CD4-positive, alpha-beta memory T cell (primary cell): ENCODE measurements at regions not wholly inside any gene's neighbourhood (a gene's known extent, or its start where the extent isn't known, plus 50 kb on each side); places are given as distances from the start of the nearest gene placed in this dataset.

Experiments
- CTCF ChIA-PET: fragments of 350-600 bp; sonication (Branson Sonifier 250); formaldehyde crosslinking; loops from one replicate; lab custom pipeline; 2021; ENCODE audit warnings: inconsistent platforms; ENCODE audit not compliant: partially characterized antibody; lab: Charles Lee
- POLR2A ChIA-PET: fragments of 350-600 bp; sonication (Branson Sonifier 250); formaldehyde crosslinking; loops from one replicate; lab custom pipeline; 2021; ENCODE audit not compliant: partially characterized antibody; lab: Charles Lee
- DNase-seq, 5 donors: peaks; one replicate each; pipeline versions ENCODE4 v3.0.0 to v3.0.0-alpha.2; 2020 to 2022; ENCODE audit warnings: mixed read lengths in 1 of 5
- H3K27ac ChIP-seq: one replicate; pipeline ENCODE4 v1.7.0; 2013; ENCODE audit warnings: low read depth, low read length
- H3K27me3 ChIP-seq: 2 replicates; pipeline ENCODE4 v1.7.0; 2013; ENCODE audit warnings: mild to moderate bottlenecking, low read length, moderate library complexity; ENCODE audit not compliant: insufficient read depth
- H3K36me3 ChIP-seq: 2 replicates; pipeline ENCODE4 v1.7.0; 2013; ENCODE audit warnings: mild to moderate bottlenecking, low read length, moderate library complexity; ENCODE audit not compliant: insufficient read depth
- H3K4me1 ChIP-seq: 2 replicates; pipeline ENCODE4 v1.7.0; 2013; ENCODE audit warnings: mild to moderate bottlenecking, low read length, moderate library complexity; ENCODE audit not compliant: insufficient read depth
- H3K4me3 ChIP-seq, 2 donors: one replicate each; pipeline ENCODE4 v1.7.0; 2013; ENCODE audit warnings: low read length in 2 of 2, mild to moderate bottlenecking in 1 of 2
- H3K9me3 ChIP-seq, 2 donors: one replicate each; pipeline ENCODE4 v1.7.0; 2013; ENCODE audit warnings: low read length in 2 of 2, control low read depth in 1 of 2; ENCODE audit not compliant: control insufficient read depth in 1 of 2
- H3K27ac Mint-ChIP-seq, 7 donors: one replicate each; pipeline ENCODE4 v1.8.0; 2020 to 2021; ENCODE audit warnings: mixed read lengths in 7 of 7, mild to moderate bottlenecking in 6 of 7, inconsistent platforms in 3 of 7, moderate library complexity in 3 of 7
- H3K27me3 Mint-ChIP-seq, 2 donors: one replicate each; pipeline ENCODE4 v1.8.0; 2020 to 2021; ENCODE audit warnings: mixed read lengths in 2 of 2
- H3K36me3 Mint-ChIP-seq, 2 donors: one replicate each; pipeline ENCODE4 v1.8.0; 2020 to 2021; ENCODE audit warnings: mixed read lengths in 2 of 2, inconsistent platforms in 1 of 2, mild to moderate bottlenecking in 1 of 2
- H3K4me1 Mint-ChIP-seq, 4 donors: one replicate each; pipeline ENCODE4 v1.8.0; 2020 to 2021; ENCODE audit warnings: mixed read lengths in 4 of 4, mild to moderate bottlenecking in 1 of 4
- H3K4me3 Mint-ChIP-seq, 8 donors: one replicate each; pipeline ENCODE4 v1.8.0; 2020 to 2021; ENCODE audit warnings: mixed read lengths in 8 of 8, mild to moderate bottlenecking in 7 of 8, moderate library complexity in 6 of 8, inconsistent platforms in 3 of 8
- H3K9me3 Mint-ChIP-seq, 8 donors: one replicate each; pipeline ENCODE4 v1.8.0; 2020 to 2021; ENCODE audit warnings: mixed read lengths in 8 of 8, mild to moderate bottlenecking in 5 of 8, inconsistent platforms in 3 of 8, moderate library complexity in 1 of 8
- intact Hi-C: fragments of 100-400 bp; cut with micrococcal nuclease; formaldehyde crosslinking; loops from one replicate; pipeline ENCODE4 v1.15.1; 2023

GRCh38 chr3:81291586-81291985 lies 469.9 kb downstream of the GBE1 start:
- Mint-ChIP-seq H3K4me1 (no peaks in the 10 kb centered on the region), H3K27ac (no peak overlapping the region), H3K27me3 (no peaks in the 10 kb centered on the region), H3K4me3 (no peak overlapping the region), H3K9me3 (peaks cover 0 to 8% (median 3%) of the 10 kb centered on the region in 8 donors), H3K36me3 (no peaks in the 10 kb centered on the region)
- DNase-seq: no peak
- no peak overlapping the region for H3K4me3 ChIP-seq
- H3K9me3 ChIP-seq: peaks cover 0 to 5% of the 10 kb centered on the region in 2 donors
- H3K27ac ChIP-seq: no peak overlapping the region
- ChIA-PET CTCF (no interaction called here), POLR2A (no interaction called here)
- H3K36me3 ChIP-seq: no peaks in the 10 kb centered on the region
- H3K27me3 ChIP-seq: no peaks in the 10 kb centered on the region
- H3K4me1 ChIP-seq: no peaks in the 10 kb centered on the region
- intact Hi-C loops: no loop called here

DNA sequence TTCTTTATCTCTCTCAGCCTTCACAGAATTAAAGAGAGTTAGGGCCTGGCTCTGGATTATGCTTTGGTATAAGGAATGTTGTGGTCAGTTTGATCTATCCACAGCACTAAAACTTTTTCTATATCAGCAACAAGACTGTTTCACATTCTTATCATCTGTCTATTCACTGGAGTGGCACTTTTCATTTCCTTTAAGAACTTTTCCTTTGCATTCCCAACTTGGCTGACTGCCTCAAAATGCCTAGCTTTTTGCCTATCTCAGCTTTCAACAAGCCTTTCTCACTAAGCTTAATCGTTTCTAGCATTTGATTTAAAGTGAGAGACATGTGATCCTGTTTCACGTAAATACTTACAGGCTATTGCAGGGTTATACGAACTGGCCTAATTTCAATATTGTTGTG lies 471.8 kb downstream of the GBE1 start:
- Mint-ChIP-seq H3K27ac (no peak overlapping the region), H3K4me3 (no peak overlapping the region), H3K27me3 (no peaks in the 10 kb centered on the region), H3K4me1 (no peaks in the 10 kb centered on the region), H3K36me3 (no peaks in the 10 kb centered on the region), H3K9me3 (peaks cover 0 to 5% (median 2%) of the 10 kb centered on the region in 8 donors)
- Histone ChIP-seq H3K27ac (no peak overlapping the region), H3K4me3 (no peak overlapping the region), H3K27me3 (no peaks in the 10 kb centered on the region), H3K9me3 (no peaks in the 10 kb centered on the region), H3K36me3 (no peaks in the 10 kb centered on the region), H3K4me1 (no peaks in the 10 kb centered on the region)
- DNase-seq: no peak
- ChIA-PET POLR2A (no interaction called here), CTCF (no interaction called here)
- intact Hi-C loops: no loop called here

DNA sequence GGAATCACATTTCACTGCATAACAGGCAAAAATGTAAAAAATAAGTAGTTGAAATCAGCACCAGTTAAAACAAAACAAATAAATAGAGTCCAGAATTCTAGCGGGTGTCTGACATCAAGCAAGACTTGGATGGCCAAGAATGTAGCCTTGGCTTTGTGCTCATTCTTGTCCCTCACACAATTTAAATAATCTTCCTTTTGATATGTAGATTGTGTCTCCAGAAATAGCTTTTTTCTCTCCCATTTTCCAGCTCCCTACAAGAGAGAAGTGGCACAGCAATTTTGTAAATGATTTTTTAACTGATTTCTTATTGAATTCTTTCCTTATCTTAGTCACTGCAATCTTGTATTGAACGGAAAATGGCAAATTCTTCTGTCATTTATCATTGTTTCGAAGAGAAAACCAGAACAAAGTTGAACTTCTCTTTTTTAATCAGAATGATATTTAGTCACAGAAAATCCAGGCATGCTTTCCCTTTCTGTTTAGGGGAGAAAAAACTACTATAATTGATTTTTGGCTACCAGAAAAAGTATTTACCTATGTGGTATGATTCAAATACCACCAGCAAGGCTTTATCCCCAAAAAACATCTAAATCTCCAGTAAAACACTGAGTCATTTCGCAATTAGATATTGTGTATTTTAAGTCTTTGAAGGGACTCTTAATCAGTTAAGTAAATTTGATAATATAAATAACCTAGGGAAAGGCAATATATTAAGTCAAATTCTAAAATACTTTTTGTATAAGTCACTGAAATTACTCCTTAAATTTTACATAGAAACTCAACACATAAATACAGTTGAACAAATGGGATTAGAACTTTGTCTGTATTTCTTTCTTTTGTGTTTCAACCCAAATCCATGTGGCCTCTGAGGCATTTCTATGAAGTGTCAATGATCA lies 481.7 kb downstream of the GBE1 start:
- Histone ChIP-seq H3K27ac (no peak overlapping the region), H3K9me3 (no peaks in the 10 kb centered on the region), H3K36me3 (no peaks in the 10 kb centered on the region), H3K4me1 (no peaks in the 10 kb centered on the region), H3K4me3 (no peak overlapping the region), H3K27me3 (no peaks in the 10 kb centered on the region)
- CTCF ChIA-PET: no interaction called here
- H3K9me3 Mint-ChIP-seq: peaks cover 0 to 14% (median 7%) of the 10 kb centered on the region in 8 donors
- H3K4me3 Mint-ChIP-seq: no peak overlapping the region
- POLR2A ChIA-PET: no interaction called here
- intact Hi-C loops: no loop called here
- no peak overlapping the region for H3K27ac Mint-ChIP-seq
- no peaks in the 10 kb centered on the region for H3K36me3 Mint-ChIP-seq
- H3K4me1 Mint-ChIP-seq: no peaks in the 10 kb centered on the region
- DNase-seq: no peak
- H3K27me3 Mint-ChIP-seq: no peaks in the 10 kb centered on the region

DNA sequence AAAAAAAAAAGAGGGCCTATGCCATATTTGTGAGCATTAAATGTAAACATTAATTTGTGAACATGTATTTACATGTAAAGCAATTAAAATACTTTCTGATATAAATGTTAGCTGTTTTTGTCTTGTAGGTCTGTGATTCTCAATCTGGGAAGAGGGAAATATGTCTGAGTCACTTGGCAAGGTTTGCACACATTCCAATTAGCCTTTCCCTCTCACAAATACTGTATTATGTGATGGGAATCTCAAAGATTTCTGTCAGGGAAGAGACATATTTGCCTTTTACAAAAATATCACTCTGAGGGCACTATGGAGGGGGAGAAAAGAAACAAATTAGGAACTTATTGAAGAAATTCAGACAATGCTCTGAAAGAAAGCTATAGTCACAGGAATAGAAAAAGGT lies 483.6 kb downstream of the GBE1 start:
- POLR2A ChIA-PET: no interaction called here
- Histone ChIP-seq H3K27me3 (no peaks in the 10 kb centered on the region), H3K36me3 (no peaks in the 10 kb centered on the region), H3K4me1 (no peaks in the 10 kb centered on the region), H3K4me3 (no peak overlapping the region), H3K27ac (no peak overlapping the region), H3K9me3 (no peaks in the 10 kb centered on the region)
- no peak overlapping the region for H3K27ac Mint-ChIP-seq
- no peak overlapping the region for H3K4me3 Mint-ChIP-seq
- no peaks in the 10 kb centered on the region for H3K36me3 Mint-ChIP-seq
- intact Hi-C loops: no loop called here
- H3K9me3 Mint-ChIP-seq: peaks cover 0 to 14% (median 7%) of the 10 kb centered on the region in 8 donors
- H3K27me3 Mint-ChIP-seq: no peaks in the 10 kb centered on the region
- no peaks in the 10 kb centered on the region for H3K4me1 Mint-ChIP-seq
- CTCF ChIA-PET: no interaction called here
- no peak for DNase-seq

DNA sequence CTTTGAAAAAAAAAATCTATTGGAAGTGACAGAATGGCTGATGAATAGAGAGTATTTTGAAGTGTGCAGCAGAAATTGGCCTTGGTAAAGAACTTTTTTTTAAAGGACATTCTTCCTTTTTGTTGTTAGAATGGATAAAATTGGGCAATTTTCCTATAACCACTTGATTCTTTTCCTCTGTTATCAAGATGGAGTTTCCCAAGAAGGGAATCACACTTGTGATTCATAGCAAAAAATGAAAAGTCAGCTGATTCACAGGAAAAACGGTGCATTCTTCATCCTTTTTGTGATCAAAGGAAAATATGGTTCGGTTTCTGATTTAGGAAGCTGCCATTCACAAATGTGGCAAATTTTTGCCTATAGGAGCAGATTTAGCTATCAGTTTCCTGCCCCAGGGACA lies 486.8 kb downstream of the GBE1 start:
- intact Hi-C loops: no loop called here
- ChIA-PET POLR2A (no interaction called here), CTCF (interaction anchor here (0.6 kb wide), 1 partner anchor 42 kb away, joined by 3 read pairs; no protein-coding TSS in a partner anchor)

GRCh38 chr3:81270603-81271379 lies 490.7 kb downstream of the GBE1 start:
- H3K4me1 Mint-ChIP-seq: no peaks in the 10 kb centered on the region
- Histone ChIP-seq H3K27ac (no peak overlapping the region), H3K4me3 (no peak overlapping the region), H3K27me3 (no peaks in the 10 kb centered on the region), H3K36me3 (no peaks in the 10 kb centered on the region), H3K4me1 (no peaks in the 10 kb centered on the region), H3K9me3 (no peaks in the 10 kb centered on the region)
- no peak overlapping the region for H3K4me3 Mint-ChIP-seq
- ChIA-PET POLR2A (no interaction called here), CTCF (no interaction called here)
- H3K9me3 Mint-ChIP-seq: peaks cover 0 to 5% (median under 1%) of the 10 kb centered on the region in 8 donors
- no peak for DNase-seq
- no peaks in the 10 kb centered on the region for H3K36me3 Mint-ChIP-seq
- H3K27ac Mint-ChIP-seq: no peak overlapping the region
- no peaks in the 10 kb centered on the region for H3K27me3 Mint-ChIP-seq
- intact Hi-C loops: no loop called here

More for the DNA sequence above, 486.8 kb downstream of the GBE1 start:
- Mint-ChIP-seq H3K4me3 (no peak overlapping the region), H3K27me3 (no peaks in the 10 kb centered on the region), H3K9me3 (peaks cover 0 to 10% (median 3%) of the 10 kb centered on the region in 8 donors), H3K36me3 (no peaks in the 10 kb centered on the region), H3K27ac (no peak overlapping the region), H3K4me1 (no peaks in the 10 kb centered on the region)
- no peak overlapping the region for H3K27ac ChIP-seq
- no peaks in the 10 kb centered on the region for H3K27me3 ChIP-seq
- no peaks in the 10 kb centered on the region for H3K9me3 ChIP-seq
- DNase-seq: no peak
- no peaks in the 10 kb centered on the region for H3K4me1 ChIP-seq
- H3K4me3 ChIP-seq: no peak overlapping the region
- no peaks in the 10 kb centered on the region for H3K36me3 ChIP-seq

DNA sequence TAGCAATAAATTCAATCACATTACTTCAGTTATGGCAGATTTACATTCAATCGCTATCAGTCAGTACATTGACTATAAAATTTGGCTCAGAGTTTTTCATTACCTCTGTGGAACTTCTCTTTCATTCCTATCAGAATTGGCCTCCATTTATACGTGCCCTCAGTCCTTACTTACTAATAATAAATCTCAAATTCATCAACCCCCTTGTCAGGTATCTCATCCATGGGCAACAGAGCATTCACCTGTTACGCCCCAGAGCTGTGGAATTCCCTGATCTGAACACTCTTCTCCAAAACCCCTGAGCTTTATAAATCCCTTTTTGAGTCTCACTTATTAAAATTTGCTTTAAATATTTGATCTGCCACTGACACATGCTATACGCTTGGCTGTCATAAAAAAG lies 492.9 kb downstream of the GBE1 start:
- peaks cover 0 to 5% (median 0%) of the 10 kb centered on the region in 8 donors for H3K9me3 Mint-ChIP-seq
- no peaks in the 10 kb centered on the region for H3K27me3 Mint-ChIP-seq
- Histone ChIP-seq H3K27me3 (no peaks in the 10 kb centered on the region), H3K4me3 (no peak overlapping the region), H3K4me1 (no peaks in the 10 kb centered on the region), H3K36me3 (no peaks in the 10 kb centered on the region), H3K27ac (no peak overlapping the region), H3K9me3 (no peaks in the 10 kb centered on the region)
- H3K36me3 Mint-ChIP-seq: no peaks in the 10 kb centered on the region
- intact Hi-C loops: no loop called here
- no peak for DNase-seq
- CTCF ChIA-PET: no interaction called here
- H3K27ac Mint-ChIP-seq: no peak overlapping the region
- H3K4me3 Mint-ChIP-seq: no peak overlapping the region
- no peaks in the 10 kb centered on the region for H3K4me1 Mint-ChIP-seq
- POLR2A ChIA-PET: no interaction called here
